Fibroblast of villous mesenchyme (primary cell): ENCODE measurements at regions not wholly inside any gene's neighbourhood (a gene's known extent, or its start where the extent isn't known, plus 50 kb on each side); places are given as distances from the start of the nearest gene placed in this dataset.

Source experiments
- DNase-seq: peaks from one replicate; pipeline ENCODE4 v3.0.0-alpha.2; 2010; ENCODE audit warnings: low read depth
- H3K4me3 ChIP-seq: 2 replicates; pipeline ENCODE4 v1.5.1; 2011; ENCODE audit warnings: low read depth, mild to moderate bottlenecking, low read length
- TF ChIP-seq, protein P1 (sequence below): IDR thresholded peaks from 2 replicates; pipeline ENCODE4 v1.5.1; 2012; ENCODE audit warnings: low read depth, mild to moderate bottlenecking, low read length; ENCODE audit not compliant: insufficient read depth

DNA sequence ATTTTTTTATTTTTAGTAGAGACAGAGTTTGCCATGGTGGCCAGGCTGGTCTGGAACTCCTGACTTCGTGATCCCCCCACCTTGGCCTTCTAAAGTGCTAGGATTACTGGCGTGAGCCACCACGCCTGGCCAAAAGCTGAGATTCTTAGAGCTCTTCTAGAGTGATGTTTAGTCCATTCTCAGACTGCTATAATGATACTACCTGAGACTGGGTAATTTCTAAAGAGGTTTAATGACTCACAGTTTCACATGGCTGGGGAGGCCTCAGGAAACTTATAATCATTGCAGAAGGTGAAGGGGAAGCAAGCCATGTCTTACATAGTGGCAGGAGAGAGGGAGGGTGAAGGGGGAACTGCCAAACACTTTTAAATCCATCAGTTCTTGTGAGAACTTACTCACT is 1804.9 kb upstream of the LRRTM1 start:
- no peak overlapping the region for H3K4me3 ChIP-seq
- DNase-seq = no peak
- TF ChIP-seq, protein P1, sequence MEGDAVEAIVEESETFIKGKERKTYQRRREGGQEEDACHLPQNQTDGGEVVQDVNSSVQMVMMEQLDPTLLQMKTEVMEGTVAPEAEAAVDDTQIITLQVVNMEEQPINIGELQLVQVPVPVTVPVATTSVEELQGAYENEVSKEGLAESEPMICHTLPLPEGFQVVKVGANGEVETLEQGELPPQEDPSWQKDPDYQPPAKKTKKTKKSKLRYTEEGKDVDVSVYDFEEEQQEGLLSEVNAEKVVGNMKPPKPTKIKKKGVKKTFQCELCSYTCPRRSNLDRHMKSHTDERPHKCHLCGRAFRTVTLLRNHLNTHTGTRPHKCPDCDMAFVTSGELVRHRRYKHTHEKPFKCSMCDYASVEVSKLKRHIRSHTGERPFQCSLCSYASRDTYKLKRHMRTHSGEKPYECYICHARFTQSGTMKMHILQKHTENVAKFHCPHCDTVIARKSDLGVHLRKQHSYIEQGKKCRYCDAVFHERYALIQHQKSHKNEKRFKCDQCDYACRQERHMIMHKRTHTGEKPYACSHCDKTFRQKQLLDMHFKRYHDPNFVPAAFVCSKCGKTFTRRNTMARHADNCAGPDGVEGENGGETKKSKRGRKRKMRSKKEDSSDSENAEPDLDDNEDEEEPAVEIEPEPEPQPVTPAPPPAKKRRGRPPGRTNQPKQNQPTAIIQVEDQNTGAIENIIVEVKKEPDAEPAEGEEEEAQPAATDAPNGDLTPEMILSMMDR = no peak

DNA sequence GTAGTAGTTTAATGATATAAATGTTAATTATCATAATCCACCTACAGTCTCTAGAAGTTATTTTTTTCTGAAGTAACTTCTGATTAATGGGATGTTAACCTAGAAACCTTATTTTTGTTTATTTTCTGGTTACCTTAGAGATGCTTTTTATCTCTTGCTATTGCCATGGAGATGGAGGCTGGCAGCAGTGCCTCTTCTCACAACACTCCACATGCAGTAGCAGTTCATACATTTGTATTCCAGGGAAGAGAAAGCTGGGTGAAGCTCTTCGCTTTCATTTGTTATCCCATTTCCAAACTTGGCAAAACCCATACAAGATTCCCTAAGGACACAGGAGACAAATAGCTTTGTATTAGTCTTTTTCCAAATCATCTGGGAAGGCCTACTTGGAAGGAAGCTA is 1794.1 kb upstream of the LRRTM1 start:
- TF ChIP-seq, protein P1 = no peak
- H3K4me3 ChIP-seq = no peak overlapping the region
- no peak for DNase-seq

DNA sequence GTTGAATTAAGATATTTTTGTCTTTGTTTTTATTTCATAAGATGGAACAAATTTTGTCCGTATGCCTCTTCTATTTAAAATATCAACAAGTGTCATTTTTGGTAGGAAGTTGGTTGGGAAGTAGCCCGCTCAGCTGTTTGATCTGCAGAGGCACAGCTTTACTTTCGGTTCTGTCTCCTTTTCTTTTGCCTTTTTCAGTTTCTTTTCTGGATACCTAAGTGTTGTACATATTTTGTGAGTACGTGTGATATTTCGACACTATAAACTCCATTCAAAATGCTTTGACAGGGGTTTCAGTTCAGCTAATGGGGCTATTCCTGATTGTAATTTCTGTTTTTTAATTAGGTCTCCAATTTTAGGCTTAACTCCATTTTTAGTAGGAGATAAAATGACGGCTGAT is 1785.0 kb upstream of the LRRTM1 start:
- no peak overlapping the region for H3K4me3 ChIP-seq
- TF ChIP-seq, protein P1 = no peak
- DNase-seq = no peak

DNA sequence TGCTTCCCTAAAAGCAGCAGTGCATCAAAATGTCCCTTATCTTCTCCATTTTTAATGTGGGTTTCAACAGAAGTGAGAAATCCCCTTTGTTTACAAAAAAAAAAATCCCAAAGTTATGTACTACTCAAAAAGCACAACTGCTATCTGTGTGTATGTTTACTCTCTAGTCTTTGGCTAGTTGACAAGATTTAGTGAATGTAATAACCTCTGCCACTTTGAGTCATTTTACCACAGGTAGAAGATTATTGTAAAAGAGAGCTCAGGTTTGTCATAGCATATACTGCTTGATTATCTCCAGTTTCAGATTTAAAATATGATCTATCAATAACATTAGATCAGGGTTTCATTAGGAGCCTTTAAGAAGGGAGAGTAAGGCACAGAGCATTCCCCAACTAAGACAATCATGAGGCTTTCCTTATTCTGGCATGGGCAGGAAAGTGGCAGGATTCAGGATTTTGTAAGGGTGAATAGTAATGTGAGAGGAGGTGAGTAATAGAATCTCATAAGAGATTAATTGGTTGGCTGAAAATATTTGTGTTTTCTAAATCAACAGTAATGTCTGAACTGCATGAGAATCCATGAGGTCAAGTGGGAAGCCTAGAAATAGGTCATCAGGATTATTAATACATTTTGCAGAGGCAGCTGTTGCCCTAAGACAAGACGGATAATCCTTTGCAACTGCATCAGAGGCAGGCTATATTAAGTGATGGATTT is 1780.3 kb upstream of the LRRTM1 start:
- TF ChIP-seq, protein P1 = no peak

DNA sequence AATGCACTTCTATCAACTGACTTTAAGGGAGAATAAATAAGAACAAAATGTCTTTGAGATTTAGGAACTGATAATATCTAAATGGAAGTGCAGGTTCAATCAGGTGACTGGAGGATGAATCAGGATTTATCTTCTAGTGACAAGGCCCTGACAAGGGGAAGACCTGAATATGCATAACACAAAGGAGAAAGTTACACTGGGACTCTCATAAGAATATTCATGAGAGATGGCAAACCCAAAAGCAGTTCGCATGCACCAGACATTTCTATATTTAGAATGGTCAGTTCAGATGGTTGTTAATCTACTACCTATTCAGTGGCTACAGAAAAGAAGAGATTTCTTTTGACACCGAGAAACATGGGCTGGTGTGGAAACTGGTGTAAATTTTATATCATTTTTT is 1771.3 kb upstream of the LRRTM1 start:
- TF ChIP-seq, protein P1 = no peak
- no peak for DNase-seq
- no peak overlapping the region for H3K4me3 ChIP-seq

More for the DNA sequence above, 1780.3 kb upstream of the LRRTM1 start:
- no peak for DNase-seq
- no peak overlapping the region for H3K4me3 ChIP-seq

DNA sequence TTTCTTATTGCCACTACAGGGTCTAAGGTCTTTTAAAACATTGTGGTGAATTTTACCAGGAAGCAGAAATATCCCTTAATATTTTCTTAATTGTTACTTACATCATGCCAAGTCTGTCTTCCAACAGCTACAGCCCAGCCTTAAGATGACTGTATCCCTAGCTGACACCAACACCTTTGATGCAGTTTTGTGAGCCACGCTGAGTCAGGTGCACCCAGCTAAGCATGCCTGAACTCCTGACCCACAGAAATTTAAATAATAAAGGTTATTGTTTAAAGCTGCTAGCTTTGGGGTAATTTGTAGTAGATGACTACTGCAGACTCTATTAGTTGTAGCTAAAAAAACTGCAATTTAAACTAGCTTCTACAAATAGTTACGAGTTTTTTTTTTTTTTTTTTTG is 1757.9 kb upstream of the LRRTM1 start:
- TF ChIP-seq, protein P1 = no peak
- no peak overlapping the region for H3K4me3 ChIP-seq
- DNase-seq = no peak

DNA sequence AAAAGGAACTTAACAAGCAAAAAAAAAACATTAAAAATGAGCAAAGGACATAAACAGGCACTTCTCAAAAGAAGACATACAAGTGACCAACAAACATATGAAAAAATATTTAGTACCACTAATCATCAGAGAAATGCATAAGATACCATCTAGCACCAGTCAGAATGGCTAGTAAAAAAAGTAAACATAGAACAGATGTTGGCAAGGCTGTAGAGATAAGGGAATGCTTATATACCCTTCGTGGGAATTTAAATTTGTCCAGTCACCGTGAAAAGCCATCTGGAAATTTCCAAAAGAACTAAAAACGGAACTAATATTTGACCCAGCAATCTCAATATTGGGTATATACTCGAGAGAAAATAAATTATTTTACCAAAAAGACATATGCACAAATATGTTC is 1751.3 kb upstream of the LRRTM1 start:
- DNase-seq = no peak
- H3K4me3 ChIP-seq = no peak overlapping the region
- TF ChIP-seq, protein P1 = no peak
